SU-DHL-6 (cell line): ENCODE measurements at regions not wholly inside any gene's neighbourhood (a gene's known extent, or its start where the extent isn't known, plus 50 kb on each side); places are given as distances from the start of the nearest gene placed in this dataset.

ENCODE experiments used
- CTCF ChIP-seq: fragments of 200-600 bp; sonication (generic); IDR thresholded peaks from one replicate; pipeline ENCODE4 v1.5.1; 2017; ENCODE audit warnings: antibody characterized with exemption, mild to moderate bottlenecking, low read length, moderate library complexity; ENCODE audit not compliant: insufficient read depth, poor library complexity, severe bottlenecking
- EZH2phosphoT487 ChIP-seq: fragments of 200-600 bp; sonication (generic), shearing (Covaris generic); conservative IDR thresholded peaks from 2 replicates; pipeline ENCODE4 v1.6.1; 2018; ENCODE audit warnings: mild to moderate bottlenecking, antibody characterized with exemption, low read length, moderate library complexity, mixed read lengths

GRCh38 chr6:50361641-50362331, 312.1 kb upstream of the DEFB112 start:
- TF ChIP-seq CTCF (no peak), EZH2phosphoT487 (no peak)
